ENCODE measurements at regions not wholly inside any gene's neighbourhood (a gene's known extent, or its start where the extent isn't known, plus 50 kb on each side); places are given as distances from the start of the nearest gene placed in this dataset.
"Not testable (repeated sequence)": the region's sequence is repeated elsewhere in the genome, so short reads cannot be mapped to it uniquely, and the experiment has no call there.

DNA sequence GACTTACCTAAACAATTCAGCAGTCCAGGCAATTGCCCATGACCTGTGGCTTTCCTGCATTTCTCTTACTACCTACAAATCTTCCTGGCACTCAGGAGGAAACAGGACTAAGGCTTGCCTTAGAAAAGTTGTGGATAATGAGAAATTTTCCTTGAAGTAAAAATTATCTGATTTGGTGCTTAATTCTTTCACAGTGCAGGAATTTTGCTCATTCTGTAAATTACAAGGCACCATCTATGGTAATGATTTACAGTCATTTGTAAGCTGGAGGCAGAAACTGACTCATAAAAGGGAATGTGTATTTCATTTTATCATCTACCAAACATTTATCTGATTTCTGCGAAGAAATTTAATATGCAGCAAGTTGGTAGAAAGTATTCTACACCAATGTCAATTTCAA is 211.5 kb upstream of the FKBP1C start:
- in situ Hi-C loops (cut with MboI; ENCODE audit: low pct_unique_long_range_greater_than_20kb, low sequenced_read_pairs) = no loop called here
- DNase-seq = no peak

DNA sequence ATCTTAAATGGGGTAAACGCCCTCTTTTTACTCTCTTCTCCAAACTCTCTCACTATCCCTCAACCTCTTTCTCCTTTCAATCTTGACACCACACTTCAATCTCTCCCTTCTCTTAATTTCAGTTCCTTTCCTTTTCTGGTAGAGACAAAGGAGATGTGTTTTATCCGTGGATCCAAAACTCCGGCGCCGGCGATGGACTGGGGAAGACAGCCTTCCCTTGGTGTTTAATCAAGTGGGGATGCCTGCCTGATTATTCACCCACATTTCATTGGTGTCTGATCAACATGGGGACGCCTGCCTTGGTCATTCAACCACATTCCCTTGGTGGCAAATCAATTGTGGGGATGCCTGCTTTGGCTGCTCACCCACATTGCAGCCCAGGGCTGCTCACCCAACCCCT is 205.3 kb upstream of the FKBP1C start:
- in situ Hi-C loops (cut with MboI; ENCODE audit: low pct_unique_long_range_greater_than_20kb, low sequenced_read_pairs); DNase-seq: not testable (repeated sequence)

DNA sequence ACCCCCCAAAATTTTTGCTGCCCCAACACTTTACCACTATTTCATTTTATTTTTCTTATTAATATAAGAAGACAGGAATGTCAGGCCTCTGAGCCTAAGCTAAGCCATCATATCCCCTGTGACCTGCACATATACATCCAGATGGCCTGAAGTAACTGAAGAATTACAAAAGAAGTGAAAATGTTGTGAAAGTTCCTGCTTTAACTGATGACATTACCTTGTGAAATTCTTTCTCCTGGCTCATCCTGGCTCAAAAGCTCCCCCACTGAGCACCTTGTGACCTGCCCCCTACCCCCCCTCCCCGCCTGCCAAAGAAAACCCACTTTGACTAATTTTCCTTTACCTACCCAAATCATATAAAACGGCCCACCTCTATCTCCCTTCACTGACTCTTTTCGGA is 200.3 kb upstream of the FKBP1C start:
- in situ Hi-C loops (cut with MboI; ENCODE audit: low pct_unique_long_range_greater_than_20kb, low sequenced_read_pairs) = not testable (repeated sequence)

DNA sequence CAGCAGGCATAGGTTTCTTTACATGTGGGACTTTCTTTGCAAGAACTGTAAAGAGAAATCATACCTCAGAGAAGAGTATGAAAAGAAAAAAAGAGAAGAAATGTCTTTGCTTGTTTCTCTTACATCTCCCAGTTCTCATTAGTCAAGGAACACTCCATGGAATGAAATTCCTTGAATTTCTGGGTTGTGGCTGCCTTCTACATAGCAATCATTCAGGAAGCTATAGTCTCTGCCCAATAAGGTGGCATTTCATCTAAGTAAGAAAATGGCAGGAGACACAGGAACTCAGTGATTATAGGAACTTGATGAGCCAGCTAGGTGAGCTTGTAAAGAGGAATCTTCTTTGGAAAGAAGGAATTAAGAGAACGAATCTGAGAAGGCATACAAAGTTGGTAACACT is 197.0 kb upstream of the FKBP1C start:
- in situ Hi-C loops (cut with MboI; ENCODE audit: low pct_unique_long_range_greater_than_20kb, low sequenced_read_pairs) = no loop called here
- no peak for DNase-seq

More for the DNA sequence above, 200.3 kb upstream of the FKBP1C start:
- DNase-seq = not testable (repeated sequence)

- DNase-seq = no peak
- in situ Hi-C loops (cut with MboI; ENCODE audit: low pct_unique_long_range_greater_than_20kb, low sequenced_read_pairs) = no loop called here
Measured at GRCh38 chr6:63022631-63023030, 188.6 kb upstream of the FKBP1C start.

DNA sequence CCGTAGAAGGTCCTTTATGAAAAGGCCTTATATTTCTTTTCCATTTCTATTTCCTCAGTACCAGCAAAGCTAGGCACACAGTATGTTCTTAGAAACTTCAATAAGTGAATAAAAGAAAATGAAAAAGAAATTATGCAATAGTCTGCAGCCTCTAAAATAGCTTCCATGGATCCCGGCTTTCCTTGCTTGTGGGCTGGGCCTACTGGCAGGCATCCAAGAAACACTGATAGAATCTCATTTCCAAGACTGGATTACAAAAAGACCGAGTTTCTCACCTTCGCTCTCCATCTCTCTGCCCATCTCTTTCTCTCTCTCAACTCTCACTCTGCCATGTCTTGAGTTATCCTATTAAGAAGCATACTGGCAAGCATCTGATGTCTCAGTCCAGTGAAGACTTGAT is 187.5 kb upstream of the FKBP1C start:
- DNase-seq = no peak
- in situ Hi-C loops (cut with MboI; ENCODE audit: low pct_unique_long_range_greater_than_20kb, low sequenced_read_pairs) = no loop called here

DNA sequence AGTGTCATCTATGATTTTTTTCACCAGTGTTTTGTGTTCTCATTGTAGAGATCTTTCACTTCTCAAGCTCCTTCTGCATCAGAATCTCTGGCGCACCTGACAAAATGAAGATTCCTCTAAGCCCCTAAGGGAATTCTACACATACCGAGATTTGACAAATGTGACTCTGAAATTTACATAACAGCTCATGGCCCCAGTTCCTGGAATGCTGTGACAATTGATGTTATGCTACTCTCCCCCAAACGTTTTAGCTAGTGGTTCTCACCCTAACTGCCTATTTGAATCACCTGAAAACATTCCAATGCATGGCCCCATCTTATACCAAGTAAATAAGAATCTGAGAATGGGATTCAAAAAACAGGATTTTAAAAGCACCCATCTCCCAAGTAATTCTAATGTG is 162.1 kb upstream of the FKBP1C start:
- in situ Hi-C loops (cut with MboI; ENCODE audit: low pct_unique_long_range_greater_than_20kb, low sequenced_read_pairs) = no loop called here
- no peak for DNase-seq

- DNase-seq; in situ Hi-C loops (cut with MboI; ENCODE audit: low pct_unique_long_range_greater_than_20kb, low sequenced_read_pairs): not testable (repeated sequence)
Measured at GRCh38 chr6:63053206-63053605, 158.1 kb upstream of the FKBP1C start.

GRCh38 chr6:63058601-63059000 is 152.7 kb upstream of the FKBP1C start:
- in situ Hi-C loops (cut with MboI; ENCODE audit: low pct_unique_long_range_greater_than_20kb, low sequenced_read_pairs) = no loop called here
- DNase-seq = peak; percentile 70

DNA sequence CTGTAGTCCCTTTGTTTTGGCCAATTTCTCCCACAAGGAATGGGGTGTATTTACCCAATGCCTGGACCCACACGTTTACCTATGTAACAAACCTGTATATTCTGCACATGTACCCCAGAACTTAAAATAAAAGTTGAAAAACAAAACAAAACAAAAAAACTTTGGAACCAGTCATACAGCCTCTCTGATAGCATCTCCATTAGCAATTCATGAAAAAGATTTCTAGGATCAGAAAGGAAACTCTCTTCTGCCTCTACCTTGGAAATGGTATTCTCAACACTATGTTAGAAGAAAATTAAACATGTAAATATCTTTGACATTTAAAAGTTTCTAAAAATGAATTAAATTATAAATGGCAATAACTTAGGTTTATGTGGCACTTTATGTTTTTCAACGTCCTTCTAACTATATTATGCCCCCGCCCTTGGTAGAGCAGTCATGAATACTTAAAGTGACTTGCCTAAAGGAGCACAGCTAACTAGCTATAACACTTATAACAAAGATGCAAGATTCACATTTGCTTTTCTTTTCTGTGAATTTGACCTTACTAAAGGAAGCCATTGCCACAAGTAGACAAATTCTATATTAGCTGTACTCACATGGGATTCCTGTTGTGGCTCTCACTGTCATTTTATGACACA is 147.5 kb upstream of the FKBP1C start:
- no peak for DNase-seq
- in situ Hi-C loops (cut with MboI; ENCODE audit: low pct_unique_long_range_greater_than_20kb, low sequenced_read_pairs) = no loop called here

DNA sequence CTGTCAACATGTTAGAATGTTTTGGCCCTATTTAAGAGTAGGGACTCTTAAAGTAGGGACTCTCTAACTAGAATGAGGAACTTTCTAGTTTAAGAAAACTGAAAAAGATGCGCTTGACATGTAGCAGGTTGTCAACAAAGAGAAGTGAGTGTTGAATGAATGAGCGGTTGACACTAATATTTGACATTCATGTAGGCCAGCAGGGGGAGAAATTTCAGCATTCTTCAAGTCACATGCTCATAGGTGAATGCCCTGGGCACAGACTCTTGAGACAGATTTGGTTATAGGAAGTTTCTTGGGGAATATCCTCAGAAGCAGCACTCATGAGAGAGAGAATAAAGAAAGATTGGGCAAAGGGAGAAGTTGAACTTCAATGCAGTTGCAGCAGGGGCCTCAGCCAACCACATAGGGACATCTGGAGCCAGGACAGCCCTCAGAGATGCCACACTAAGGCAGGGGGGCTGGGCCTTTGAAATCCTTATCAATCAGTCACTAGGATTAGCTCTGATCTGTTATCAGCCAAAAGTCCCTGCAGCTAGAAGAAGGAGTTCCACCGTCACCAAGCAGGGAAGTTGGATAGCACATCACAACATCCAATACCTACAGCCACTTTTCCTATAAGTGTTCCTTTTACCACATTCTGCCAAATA is 145.1 kb upstream of the FKBP1C start:
- DNase-seq = peak; percentile 8

DNA sequence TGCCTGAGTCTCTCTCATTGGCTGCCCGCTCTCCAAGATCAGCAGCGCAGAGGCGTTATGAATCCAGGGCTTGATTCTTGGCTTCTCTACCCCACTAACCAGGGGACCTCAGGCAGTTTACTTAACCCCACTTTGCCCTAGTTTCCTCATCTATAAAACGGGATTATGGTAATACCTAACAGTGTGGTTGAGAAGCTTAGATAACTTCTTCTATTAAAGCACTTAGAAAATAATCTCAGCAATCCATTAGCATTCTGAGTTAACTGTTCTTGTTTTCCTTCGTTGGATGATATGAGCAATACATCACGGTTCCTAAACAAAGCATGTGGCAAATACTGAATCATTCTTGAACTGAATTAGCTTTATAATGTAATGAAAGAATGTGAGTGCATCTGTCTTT is 116.3 kb upstream of the FKBP1C start:
- in situ Hi-C loops (cut with MboI; ENCODE audit: low pct_unique_long_range_greater_than_20kb, low sequenced_read_pairs) = no loop called here
- DNase-seq = no peak

More for the DNA sequence above, 145.1 kb upstream of the FKBP1C start:
- in situ Hi-C loops (cut with MboI; ENCODE audit: low pct_unique_long_range_greater_than_20kb, low sequenced_read_pairs) = no loop called here

- DNase-seq = no peak
- in situ Hi-C loops (cut with MboI; ENCODE audit: low pct_unique_long_range_greater_than_20kb, low sequenced_read_pairs) = no loop called here
Measured at GRCh38 chr6:63097222-63097621, 114.0 kb upstream of the FKBP1C start.

DNA sequence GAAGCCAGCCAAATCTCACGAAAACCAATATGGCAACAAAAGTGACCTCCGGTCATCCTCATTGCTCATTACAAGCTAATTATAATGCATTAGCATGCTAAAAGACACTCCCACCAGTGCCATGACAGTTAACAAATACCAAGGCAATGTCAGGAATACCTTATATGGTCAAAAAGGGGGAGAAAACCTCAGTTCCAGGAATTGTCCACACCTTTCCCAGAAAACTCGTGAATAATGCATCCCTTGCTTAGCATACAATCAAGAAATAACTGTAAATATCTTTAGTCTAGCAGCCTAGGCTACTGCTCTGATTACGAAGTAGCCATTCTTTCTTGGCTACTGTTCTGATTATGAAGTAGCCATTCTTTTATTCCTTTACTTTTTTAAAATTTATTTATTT is 112.5 kb upstream of the FKBP1C start:
- in situ Hi-C loops (cut with MboI; ENCODE audit: low pct_unique_long_range_greater_than_20kb, low sequenced_read_pairs) = no loop called here
- DNase-seq = no peak

DNA sequence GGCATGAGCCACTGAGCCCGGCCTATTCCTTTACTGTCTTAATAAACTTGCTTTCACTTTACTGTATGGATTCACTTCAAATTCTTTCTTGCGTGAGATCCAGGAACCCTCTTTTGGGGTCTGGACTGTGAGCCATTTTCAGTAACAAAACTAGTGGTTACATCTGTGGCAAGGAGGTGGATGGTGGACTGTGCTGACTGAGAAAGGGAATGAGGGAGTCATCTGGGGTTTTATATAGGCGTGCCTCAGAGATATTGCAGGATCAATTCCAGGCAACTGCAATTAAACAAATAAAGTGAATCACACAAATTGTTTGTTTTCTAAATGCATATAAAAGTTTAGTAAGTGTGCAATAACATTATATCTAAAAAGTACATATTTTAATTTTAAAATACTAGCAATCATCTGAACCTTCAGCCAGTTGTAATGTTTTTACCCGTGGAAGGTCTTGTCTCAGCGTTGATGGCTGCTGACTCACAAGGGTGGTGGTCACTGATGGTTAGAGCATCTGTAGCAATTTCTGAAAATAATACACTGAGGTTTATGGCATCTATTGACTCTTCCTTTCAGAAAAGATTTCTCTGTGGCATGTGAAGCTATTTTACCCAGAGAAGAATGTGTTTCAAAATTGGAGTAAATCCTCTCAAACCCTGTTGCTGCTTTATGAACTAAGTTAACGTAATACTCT is 111.4 kb upstream of the FKBP1C start:
- in situ Hi-C loops (cut with MboI; ENCODE audit: low pct_unique_long_range_greater_than_20kb, low sequenced_read_pairs) = no loop called here
- DNase-seq = no peak

- in situ Hi-C loops (cut with MboI; ENCODE audit: low pct_unique_long_range_greater_than_20kb, low sequenced_read_pairs) = no loop called here
- no peak for DNase-seq
Measured at GRCh38 chr6:63114610-63115211, 96.6 kb upstream of the FKBP1C start.

GRCh38 chr6:63121166-63121565 is 90.1 kb upstream of the FKBP1C start:
- DNase-seq = no peak
- in situ Hi-C loops (cut with MboI; ENCODE audit: low pct_unique_long_range_greater_than_20kb, low sequenced_read_pairs) = no loop called here

GRCh38 chr6:63140114-63140513 is 71.2 kb upstream of the FKBP1C start:
- DNase-seq = no peak
- in situ Hi-C loops (cut with MboI; ENCODE audit: low pct_unique_long_range_greater_than_20kb, low sequenced_read_pairs) = no loop called here

DNA sequence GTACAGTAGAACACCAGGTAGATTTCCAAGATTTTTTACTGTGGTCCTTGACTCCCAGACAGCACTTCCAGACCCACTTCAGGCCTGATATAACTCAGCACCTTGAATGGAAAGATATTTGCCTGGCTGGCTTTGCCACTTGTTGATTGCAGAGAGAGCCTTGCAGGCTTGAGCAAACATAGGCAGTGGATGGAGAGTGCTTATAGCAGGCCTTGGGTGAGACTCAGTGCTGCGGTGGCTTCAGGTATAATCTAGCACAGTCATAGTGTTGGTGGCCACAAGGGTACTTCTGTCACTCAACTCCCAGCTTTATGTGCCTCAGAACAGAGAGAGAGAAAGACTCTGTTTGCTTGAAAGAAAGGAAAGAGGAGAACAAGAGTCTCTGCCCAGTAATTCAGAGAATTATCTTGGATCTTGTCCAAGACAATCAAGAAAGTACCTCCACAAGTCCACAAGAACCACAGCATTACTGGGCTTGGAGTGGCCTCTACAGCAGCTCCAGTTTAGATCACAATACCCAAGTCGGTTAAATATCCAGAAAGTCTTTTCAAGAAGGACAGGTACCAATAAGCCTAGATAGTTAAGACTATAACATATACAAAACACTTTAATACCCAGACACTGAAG is 70.5 kb upstream of the FKBP1C start:
- in situ Hi-C loops (cut with MboI; ENCODE audit: low pct_unique_long_range_greater_than_20kb, low sequenced_read_pairs) = no loop called here
- DNase-seq = no peak

DNA sequence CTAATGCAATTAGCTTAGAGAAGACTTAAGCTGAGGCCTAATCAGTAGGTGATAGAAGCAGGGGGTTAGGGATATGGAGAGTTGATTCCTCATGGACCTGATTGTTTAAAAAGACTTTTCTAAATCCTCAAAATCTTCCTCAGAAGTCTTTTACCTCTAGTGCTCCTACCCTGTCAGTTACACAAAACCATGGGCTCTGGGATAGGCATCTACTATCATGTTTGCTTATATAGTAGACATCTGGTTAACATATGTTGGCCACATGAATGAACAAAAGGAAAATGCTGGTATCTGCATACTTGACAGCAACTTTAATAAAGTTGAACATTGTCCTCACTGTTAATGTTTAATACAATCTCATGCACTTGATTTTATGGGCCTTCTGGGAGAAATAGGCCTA is 61.5 kb upstream of the FKBP1C start:
- no peak for DNase-seq
- in situ Hi-C loops (cut with MboI; ENCODE audit: low pct_unique_long_range_greater_than_20kb, low sequenced_read_pairs) = no loop called here

All from KBM-7 (cell line).